NCI-H2107 treated with DMSO at 0.1 percent for 48 hours (cell line): ENCODE measurements at regions not wholly inside any gene's neighbourhood (a gene's known extent, or its start where the extent isn't known, plus 50 kb on each side); places are given as distances from the start of the nearest gene placed in this dataset.

Source experiments
- DNase-seq: peaks from one replicate; lab custom pipeline; 2025; ENCODE audit not compliant: unreplicated experiment; lab: John Stamatoyannopoulos, UW

- DNase-seq: no peak
Measured at GRCh38 chr18:55064073-55064472, 104.8 kb upstream of the CCDC68 start.

GRCh38 chr18:55054021-55054990, 95.0 kb upstream of the CCDC68 start:
- no peak for DNase-seq

GRCh38 chr18:55048892-55049291, 89.6 kb upstream of the CCDC68 start:
- DNase-seq: no peak

GRCh38 chr18:55047546-55047945, 88.3 kb upstream of the CCDC68 start:
- no peak for DNase-seq

- DNase-seq: no peak
Measured at GRCh38 chr18:55041366-55041765, 82.1 kb upstream of the CCDC68 start.

- no peak for DNase-seq
Measured at GRCh38 chr18:55038162-55038561, 78.9 kb upstream of the CCDC68 start.

- DNase-seq: no peak
Measured at GRCh38 chr18:55034742-55035141, 75.5 kb upstream of the CCDC68 start.

GRCh38 chr18:55031979-55032378, 72.7 kb upstream of the CCDC68 start:
- no peak for DNase-seq

GRCh38 chr18:55031576-55031975, 72.3 kb upstream of the CCDC68 start:
- no peak for DNase-seq

GRCh38 chr18:55031164-55031563, 71.9 kb upstream of the CCDC68 start:
- no peak for DNase-seq

- no peak for DNase-seq
Measured at GRCh38 chr18:55024564-55024963, 65.3 kb upstream of the CCDC68 start.

- DNase-seq: no peak
Measured at GRCh38 chr18:55018602-55019001, 59.3 kb upstream of the CCDC68 start.

- DNase-seq: no peak
Measured at GRCh38 chr18:55014095-55014494, 54.8 kb upstream of the CCDC68 start.

- no peak for DNase-seq
Measured at GRCh38 chr18:55013685-55014084, 54.4 kb upstream of the CCDC68 start.

GRCh38 chr18:55013086-55013485, 53.8 kb upstream of the CCDC68 start:
- no peak for DNase-seq

GRCh38 chr18:55012008-55012407, 52.7 kb upstream of the CCDC68 start:
- no peak for DNase-seq
